ENCODE measurements at regions not wholly inside any gene's neighbourhood (a gene's known extent, or its start where the extent isn't known, plus 50 kb on each side); places are given as distances from the start of the nearest gene placed in this dataset.

GRCh38 chr5:168110870-168111832 is 180.3 kb upstream of the WWC1 start:
- no peak overlapping the region for H3K4me3 ChIP-seq (ENCODE audit: low read depth in 1 of 2, low read length in 2 of 2)
- H3K36me3 ChIP-seq (ENCODE audit: control insufficient read depth in 1 of 2, insufficient read depth in 2 of 2, low read length in 2 of 2), result no peaks in the 10 kb centered on the region
- H3K4me1 ChIP-seq (ENCODE audit: control insufficient read depth in 1 of 2, insufficient read depth in 2 of 2, low read length in 2 of 2), result no peaks in the 10 kb centered on the region
- H3K27me3 ChIP-seq (ENCODE audit: low read depth, low read length), result no peaks in the 10 kb centered on the region
- no peaks in the 10 kb centered on the region for H3K9me3 ChIP-seq (ENCODE audit: control insufficient read depth in 1 of 2, low read length in 2 of 2)
- no peak overlapping the region for H3K27ac ChIP-seq (ENCODE audit: low read length)

GRCh38 chr5:168114444-168115017 is 176.9 kb upstream of the WWC1 start:
- no peaks in the 10 kb centered on the region for H3K9me3 ChIP-seq (ENCODE audit: control insufficient read depth in 1 of 2, low read length in 2 of 2)
- H3K36me3 ChIP-seq (ENCODE audit: control insufficient read depth in 1 of 2, insufficient read depth in 2 of 2, low read length in 2 of 2), result no peaks in the 10 kb centered on the region
- no peaks in the 10 kb centered on the region for H3K27me3 ChIP-seq (ENCODE audit: low read depth, low read length)
- H3K4me1 ChIP-seq (ENCODE audit: control insufficient read depth in 1 of 2, insufficient read depth in 2 of 2, low read length in 2 of 2), result no peaks in the 10 kb centered on the region
- no peak overlapping the region for H3K27ac ChIP-seq (ENCODE audit: low read length)
- H3K4me3 ChIP-seq (ENCODE audit: low read depth in 1 of 2, low read length in 2 of 2), result no peak overlapping the region

GRCh38 chr5:168117469-168117868 is 174.0 kb upstream of the WWC1 start:
- H3K36me3 ChIP-seq (ENCODE audit: control insufficient read depth in 1 of 2, insufficient read depth in 2 of 2, low read length in 2 of 2), result no peaks in the 10 kb centered on the region
- no peak overlapping the region for H3K4me3 ChIP-seq (ENCODE audit: low read depth in 1 of 2, low read length in 2 of 2)
- no peak overlapping the region for H3K27ac ChIP-seq (ENCODE audit: low read length)

GRCh38 chr5:168118042-168118668 is 173.3 kb upstream of the WWC1 start:
- Histone ChIP-seq H3K36me3 (ENCODE audit: control insufficient read depth in 1 of 2, insufficient read depth in 2 of 2, low read length in 2 of 2) (no peaks in the 10 kb centered on the region), H3K9me3 (ENCODE audit: control insufficient read depth in 1 of 2, low read length in 2 of 2) (no peaks in the 10 kb centered on the region), H3K4me3 (ENCODE audit: low read depth in 1 of 2, low read length in 2 of 2) (no peak overlapping the region), H3K4me1 (ENCODE audit: control insufficient read depth in 1 of 2, insufficient read depth in 2 of 2, low read length in 2 of 2) (no peaks in the 10 kb centered on the region), H3K27ac (ENCODE audit: low read length) (no peak overlapping the region), H3K27me3 (ENCODE audit: low read depth, low read length) (no peaks in the 10 kb centered on the region)

More at GRCh38 chr5:168117469-168117868, 174.0 kb upstream of the WWC1 start:
- no peaks in the 10 kb centered on the region for H3K4me1 ChIP-seq (ENCODE audit: control insufficient read depth in 1 of 2, insufficient read depth in 2 of 2, low read length in 2 of 2)
- H3K9me3 ChIP-seq (ENCODE audit: control insufficient read depth in 1 of 2, low read length in 2 of 2), result no peaks in the 10 kb centered on the region
- H3K27me3 ChIP-seq (ENCODE audit: low read depth, low read length), result no peaks in the 10 kb centered on the region

GRCh38 chr5:168120401-168121137 is 170.9 kb upstream of the WWC1 start:
- Histone ChIP-seq H3K27me3 (ENCODE audit: low read depth, low read length) (no peaks in the 10 kb centered on the region), H3K27ac (ENCODE audit: low read length) (no peak overlapping the region), H3K9me3 (ENCODE audit: control insufficient read depth in 1 of 2, low read length in 2 of 2) (no peaks in the 10 kb centered on the region), H3K4me3 (ENCODE audit: low read depth in 1 of 2, low read length in 2 of 2) (no peak overlapping the region), H3K36me3 (ENCODE audit: control insufficient read depth in 1 of 2, insufficient read depth in 2 of 2, low read length in 2 of 2) (no peaks in the 10 kb centered on the region), H3K4me1 (ENCODE audit: control insufficient read depth in 1 of 2, insufficient read depth in 2 of 2, low read length in 2 of 2) (no peaks in the 10 kb centered on the region)

- Histone ChIP-seq H3K36me3 (ENCODE audit: control insufficient read depth in 1 of 2, insufficient read depth in 2 of 2, low read length in 2 of 2) (no peaks in the 10 kb centered on the region), H3K4me1 (ENCODE audit: control insufficient read depth in 1 of 2, insufficient read depth in 2 of 2, low read length in 2 of 2) (no peaks in the 10 kb centered on the region), H3K4me3 (ENCODE audit: low read depth in 1 of 2, low read length in 2 of 2) (no peak overlapping the region), H3K27ac (ENCODE audit: low read length) (no peak overlapping the region), H3K9me3 (ENCODE audit: control insufficient read depth in 1 of 2, low read length in 2 of 2) (no peaks in the 10 kb centered on the region), H3K27me3 (ENCODE audit: low read depth, low read length) (no peaks in the 10 kb centered on the region)
These were observed 170.3 kb upstream of the WWC1 start for GRCh38 chr5:168121138-168121494.

GRCh38 chr5:168123631-168124528 is 167.6 kb upstream of the WWC1 start:
- no peak overlapping the region for H3K27ac ChIP-seq (ENCODE audit: low read length)
- H3K4me1 ChIP-seq (ENCODE audit: control insufficient read depth in 1 of 2, insufficient read depth in 2 of 2, low read length in 2 of 2), result no peaks in the 10 kb centered on the region
- no peak overlapping the region for H3K4me3 ChIP-seq (ENCODE audit: low read depth in 1 of 2, low read length in 2 of 2)
- H3K9me3 ChIP-seq (ENCODE audit: control insufficient read depth in 1 of 2, low read length in 2 of 2), result no peaks in the 10 kb centered on the region
- H3K27me3 ChIP-seq (ENCODE audit: low read depth, low read length), result no peaks in the 10 kb centered on the region
- H3K36me3 ChIP-seq (ENCODE audit: control insufficient read depth in 1 of 2, insufficient read depth in 2 of 2, low read length in 2 of 2), result no peaks in the 10 kb centered on the region

GRCh38 chr5:168125445-168126199 is 165.8 kb upstream of the WWC1 start:
- Histone ChIP-seq H3K9me3 (ENCODE audit: control insufficient read depth in 1 of 2, low read length in 2 of 2) (no peaks in the 10 kb centered on the region), H3K27me3 (ENCODE audit: low read depth, low read length) (no peaks in the 10 kb centered on the region), H3K36me3 (ENCODE audit: control insufficient read depth in 1 of 2, insufficient read depth in 2 of 2, low read length in 2 of 2) (no peaks in the 10 kb centered on the region), H3K4me1 (ENCODE audit: control insufficient read depth in 1 of 2, insufficient read depth in 2 of 2, low read length in 2 of 2) (no peaks in the 10 kb centered on the region), H3K27ac (ENCODE audit: low read length) (no peak overlapping the region), H3K4me3 (ENCODE audit: low read depth in 1 of 2, low read length in 2 of 2) (no peak overlapping the region)

GRCh38 chr5:168126606-168127005 is 164.8 kb upstream of the WWC1 start:
- Histone ChIP-seq H3K27me3 (ENCODE audit: low read depth, low read length) (no peaks in the 10 kb centered on the region), H3K4me3 (ENCODE audit: low read depth in 1 of 2, low read length in 2 of 2) (no peak overlapping the region), H3K9me3 (ENCODE audit: control insufficient read depth in 1 of 2, low read length in 2 of 2) (no peaks in the 10 kb centered on the region), H3K27ac (ENCODE audit: low read length) (no peak overlapping the region), H3K4me1 (ENCODE audit: control insufficient read depth in 1 of 2, insufficient read depth in 2 of 2, low read length in 2 of 2) (no peaks in the 10 kb centered on the region), H3K36me3 (ENCODE audit: control insufficient read depth in 1 of 2, insufficient read depth in 2 of 2, low read length in 2 of 2) (no peaks in the 10 kb centered on the region)

GRCh38 chr5:168128111-168128510 is 163.3 kb upstream of the WWC1 start:
- Histone ChIP-seq H3K27me3 (ENCODE audit: low read depth, low read length) (no peaks in the 10 kb centered on the region), H3K4me3 (ENCODE audit: low read depth in 1 of 2, low read length in 2 of 2) (no peak overlapping the region), H3K27ac (ENCODE audit: low read length) (no peak overlapping the region), H3K4me1 (ENCODE audit: control insufficient read depth in 1 of 2, insufficient read depth in 2 of 2, low read length in 2 of 2) (no peaks in the 10 kb centered on the region), H3K36me3 (ENCODE audit: control insufficient read depth in 1 of 2, insufficient read depth in 2 of 2, low read length in 2 of 2) (no peaks in the 10 kb centered on the region), H3K9me3 (ENCODE audit: control insufficient read depth in 1 of 2, low read length in 2 of 2) (no peaks in the 10 kb centered on the region)

Measured in muscle layer of duodenum (tissue), 2 donors.